OCI-LY7 (cell line): ENCODE measurements at regions not wholly inside any gene's neighbourhood (a gene's known extent, or its start where the extent isn't known, plus 50 kb on each side); places are given as distances from the start of the nearest gene placed in this dataset.

ENCODE experiments used
- EZH2phosphoT487 ChIP-seq: fragments of 200-600 bp; sonication (generic); IDR thresholded peaks from 2 replicates; pipeline ENCODE4 v1.6.1; 2018; ENCODE audit warnings: low read depth, borderline replicate concordance, mild to moderate bottlenecking, mixed run types, antibody characterized with exemption, low read length, moderate library complexity, mixed read lengths
- TF ChIP-seq, protein P1 (sequence below): fragments of 200-600 bp; sonication (generic); conservative IDR thresholded peaks from 2 replicates; pipeline ENCODE4 v1.5.1; 2014; ENCODE audit warnings: mild to moderate bottlenecking, antibody characterized with exemption, low read length, moderate library complexity, mixed read lengths

- TF ChIP-seq, protein P1, sequence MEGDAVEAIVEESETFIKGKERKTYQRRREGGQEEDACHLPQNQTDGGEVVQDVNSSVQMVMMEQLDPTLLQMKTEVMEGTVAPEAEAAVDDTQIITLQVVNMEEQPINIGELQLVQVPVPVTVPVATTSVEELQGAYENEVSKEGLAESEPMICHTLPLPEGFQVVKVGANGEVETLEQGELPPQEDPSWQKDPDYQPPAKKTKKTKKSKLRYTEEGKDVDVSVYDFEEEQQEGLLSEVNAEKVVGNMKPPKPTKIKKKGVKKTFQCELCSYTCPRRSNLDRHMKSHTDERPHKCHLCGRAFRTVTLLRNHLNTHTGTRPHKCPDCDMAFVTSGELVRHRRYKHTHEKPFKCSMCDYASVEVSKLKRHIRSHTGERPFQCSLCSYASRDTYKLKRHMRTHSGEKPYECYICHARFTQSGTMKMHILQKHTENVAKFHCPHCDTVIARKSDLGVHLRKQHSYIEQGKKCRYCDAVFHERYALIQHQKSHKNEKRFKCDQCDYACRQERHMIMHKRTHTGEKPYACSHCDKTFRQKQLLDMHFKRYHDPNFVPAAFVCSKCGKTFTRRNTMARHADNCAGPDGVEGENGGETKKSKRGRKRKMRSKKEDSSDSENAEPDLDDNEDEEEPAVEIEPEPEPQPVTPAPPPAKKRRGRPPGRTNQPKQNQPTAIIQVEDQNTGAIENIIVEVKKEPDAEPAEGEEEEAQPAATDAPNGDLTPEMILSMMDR = no peak
- TF ChIP-seq EZH2phosphoT487 = no peak
Measured at GRCh38 chr5:85375525-85375924, 990.8 kb upstream of the EDIL3 start.
